ENCODE measurements at regions not wholly inside any gene's neighbourhood (a gene's known extent, or its start where the extent isn't known, plus 50 kb on each side); places are given as distances from the start of the nearest gene placed in this dataset.

GRCh38 chr2:144824306-144825080 lies 304.6 kb upstream of the ZEB2 start:
- no peak overlapping the region for H3K4me3 ChIP-seq (ENCODE audit: low read length)
- DNase-seq (ENCODE audit: low read depth), result no peak
- TF ChIP-seq CTCF (conservative IDR thresholded peaks at IDR 0.05; ENCODE audit: low read length), result no peak

GRCh38 chr2:144822966-144823365 lies 303.0 kb upstream of the ZEB2 start:
- no peak overlapping the region for H3K4me3 ChIP-seq (ENCODE audit: low read length)
- no peak for TF ChIP-seq CTCF (conservative IDR thresholded peaks at IDR 0.05; ENCODE audit: low read length)
- no peak for DNase-seq (ENCODE audit: low read depth)

GRCh38 chr2:144812288-144812687 lies 292.4 kb upstream of the ZEB2 start:
- H3K4me3 ChIP-seq (ENCODE audit: low read length), result no peak overlapping the region
- TF ChIP-seq CTCF (conservative IDR thresholded peaks at IDR 0.05; ENCODE audit: low read length), result no peak
- no peak for DNase-seq (ENCODE audit: low read depth)

GRCh38 chr2:144801766-144802165 lies 281.8 kb upstream of the ZEB2 start:
- H3K4me3 ChIP-seq (ENCODE audit: low read length), result no peak overlapping the region
- DNase-seq (ENCODE audit: low read depth), result peak; percentile 78
- no peak for TF ChIP-seq CTCF (conservative IDR thresholded peaks at IDR 0.05; ENCODE audit: low read length)

- no peak for DNase-seq (ENCODE audit: low read depth)
- no peak for TF ChIP-seq CTCF (conservative IDR thresholded peaks at IDR 0.05; ENCODE audit: low read length)
- no peak overlapping the region for H3K4me3 ChIP-seq (ENCODE audit: low read length)
Observed at GRCh38 chr2:144801325-144801724, 281.4 kb upstream of the ZEB2 start.

GRCh38 chr2:144798989-144799388 lies 279.1 kb upstream of the ZEB2 start:
- no peak for DNase-seq (ENCODE audit: low read depth)
- TF ChIP-seq CTCF (conservative IDR thresholded peaks at IDR 0.05; ENCODE audit: low read length), result no peak
- no peak overlapping the region for H3K4me3 ChIP-seq (ENCODE audit: low read length)

- H3K4me3 ChIP-seq (ENCODE audit: low read length), result no peak overlapping the region
- no peak for TF ChIP-seq CTCF (conservative IDR thresholded peaks at IDR 0.05; ENCODE audit: low read length)
- DNase-seq (ENCODE audit: low read depth), result no peak
Observed at GRCh38 chr2:144798034-144798433, 278.1 kb upstream of the ZEB2 start.
